ENCODE measurements at regions not wholly inside any gene's neighbourhood (a gene's known extent, or its start where the extent isn't known, plus 50 kb on each side); places are given as distances from the start of the nearest gene placed in this dataset.

DNA sequence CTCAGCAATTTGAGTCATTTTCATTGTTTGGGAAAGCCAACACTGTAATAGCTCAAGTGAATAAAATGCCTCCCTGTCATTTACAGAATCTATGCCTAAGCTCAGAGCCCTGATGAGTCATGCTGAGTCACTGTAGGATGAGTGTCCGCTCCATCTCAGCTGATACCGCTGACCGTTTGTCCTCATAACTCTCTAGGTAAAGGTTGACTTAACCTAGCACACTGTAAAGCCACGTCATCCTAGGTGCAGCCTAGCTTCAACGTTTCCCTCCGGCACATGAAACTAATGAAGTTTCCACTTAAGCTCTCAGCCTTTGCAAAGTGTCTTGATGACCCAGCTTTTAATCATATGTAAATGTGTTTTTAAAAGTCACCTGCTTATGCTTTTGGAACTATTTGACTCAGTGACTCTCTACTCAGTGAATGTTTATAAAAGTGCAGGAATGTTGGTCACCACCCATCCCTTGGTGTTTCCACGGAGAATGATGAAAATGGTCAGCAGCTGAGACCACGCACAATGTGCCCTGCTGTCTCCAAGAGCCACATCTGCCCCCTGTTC is 154.0 kb downstream of the PMAIP1 start:
- TF ChIP-seq, protein P1, sequence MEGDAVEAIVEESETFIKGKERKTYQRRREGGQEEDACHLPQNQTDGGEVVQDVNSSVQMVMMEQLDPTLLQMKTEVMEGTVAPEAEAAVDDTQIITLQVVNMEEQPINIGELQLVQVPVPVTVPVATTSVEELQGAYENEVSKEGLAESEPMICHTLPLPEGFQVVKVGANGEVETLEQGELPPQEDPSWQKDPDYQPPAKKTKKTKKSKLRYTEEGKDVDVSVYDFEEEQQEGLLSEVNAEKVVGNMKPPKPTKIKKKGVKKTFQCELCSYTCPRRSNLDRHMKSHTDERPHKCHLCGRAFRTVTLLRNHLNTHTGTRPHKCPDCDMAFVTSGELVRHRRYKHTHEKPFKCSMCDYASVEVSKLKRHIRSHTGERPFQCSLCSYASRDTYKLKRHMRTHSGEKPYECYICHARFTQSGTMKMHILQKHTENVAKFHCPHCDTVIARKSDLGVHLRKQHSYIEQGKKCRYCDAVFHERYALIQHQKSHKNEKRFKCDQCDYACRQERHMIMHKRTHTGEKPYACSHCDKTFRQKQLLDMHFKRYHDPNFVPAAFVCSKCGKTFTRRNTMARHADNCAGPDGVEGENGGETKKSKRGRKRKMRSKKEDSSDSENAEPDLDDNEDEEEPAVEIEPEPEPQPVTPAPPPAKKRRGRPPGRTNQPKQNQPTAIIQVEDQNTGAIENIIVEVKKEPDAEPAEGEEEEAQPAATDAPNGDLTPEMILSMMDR (IDR thresholded peaks at IDR 0.05; ENCODE audit: low read depth, low read length) = no peak
- TF ChIP-seq EZH2phosphoT487 (IDR thresholded peaks at IDR 0.05; ENCODE audit: low read depth) = no peak

Data from OCI-LY3 (cell line).